HG03108 (cell line): ENCODE measurements at regions not wholly inside any gene's neighbourhood (a gene's known extent, or its start where the extent isn't known, plus 50 kb on each side); places are given as distances from the start of the nearest gene placed in this dataset.

ENCODE experiments used
- ATAC-seq: cut with Tn5 transposase; IDR thresholded peaks from one replicate; pipeline ENCODE4 v1.9.1; 2021; ENCODE audit warnings: moderate library complexity; ENCODE audit not compliant: unreplicated experiment

- ATAC-seq: no peak
Observed at GRCh38 chr3:99128725-99129505, 227.4 kb upstream of the DCBLD2 start.

- ATAC-seq: no peak
Observed at GRCh38 chr3:99128235-99128634, 226.7 kb upstream of the DCBLD2 start.

GRCh38 chr3:99126316-99126715 lies 224.8 kb upstream of the DCBLD2 start:
- no peak for ATAC-seq

GRCh38 chr3:99119385-99119784 lies 217.9 kb upstream of the DCBLD2 start:
- no peak for ATAC-seq

- ATAC-seq: no peak
Observed at GRCh38 chr3:99118381-99118780, 216.9 kb upstream of the DCBLD2 start.

- no peak for ATAC-seq
Observed at GRCh38 chr3:99114565-99115291, 213.2 kb upstream of the DCBLD2 start.

GRCh38 chr3:99111235-99111634 lies 209.7 kb upstream of the DCBLD2 start:
- ATAC-seq: no peak

- ATAC-seq: no peak
Observed at GRCh38 chr3:99110401-99110800, 208.9 kb upstream of the DCBLD2 start.

GRCh38 chr3:99108508-99108907 lies 207.0 kb upstream of the DCBLD2 start:
- no peak for ATAC-seq

GRCh38 chr3:99094606-99095005 lies 193.1 kb upstream of the DCBLD2 start:
- no peak for ATAC-seq

GRCh38 chr3:99087277-99087676 lies 185.8 kb upstream of the DCBLD2 start:
- ATAC-seq: no peak

GRCh38 chr3:99084826-99085225 lies 183.3 kb upstream of the DCBLD2 start:
- no peak for ATAC-seq

- ATAC-seq: no peak
Observed at GRCh38 chr3:99084156-99084555, 182.7 kb upstream of the DCBLD2 start.

- no peak for ATAC-seq
Observed at GRCh38 chr3:99071096-99071495, 169.6 kb upstream of the DCBLD2 start.

- no peak for ATAC-seq
Observed at GRCh38 chr3:99069973-99070372, 168.5 kb upstream of the DCBLD2 start.

GRCh38 chr3:99066863-99067262 lies 165.4 kb upstream of the DCBLD2 start:
- no peak for ATAC-seq

- no peak for ATAC-seq
Observed at GRCh38 chr3:99049164-99049563, 147.7 kb upstream of the DCBLD2 start.

- ATAC-seq: no peak
Observed at GRCh38 chr3:99041747-99042146, 140.3 kb upstream of the DCBLD2 start.

GRCh38 chr3:99031778-99032177 lies 130.3 kb upstream of the DCBLD2 start:
- no peak for ATAC-seq

- peak; percentile 69 for ATAC-seq
Observed at GRCh38 chr3:99023590-99024192, 122.2 kb upstream of the DCBLD2 start.

GRCh38 chr3:99021466-99021865 lies 120.0 kb upstream of the DCBLD2 start:
- no peak for ATAC-seq

- ATAC-seq: no peak
Observed at GRCh38 chr3:99016452-99016851, 115.0 kb upstream of the DCBLD2 start.
